ENCODE measurements at regions not wholly inside any gene's neighbourhood (a gene's known extent, or its start where the extent isn't known, plus 50 kb on each side); places are given as distances from the start of the nearest gene placed in this dataset.

DNA sequence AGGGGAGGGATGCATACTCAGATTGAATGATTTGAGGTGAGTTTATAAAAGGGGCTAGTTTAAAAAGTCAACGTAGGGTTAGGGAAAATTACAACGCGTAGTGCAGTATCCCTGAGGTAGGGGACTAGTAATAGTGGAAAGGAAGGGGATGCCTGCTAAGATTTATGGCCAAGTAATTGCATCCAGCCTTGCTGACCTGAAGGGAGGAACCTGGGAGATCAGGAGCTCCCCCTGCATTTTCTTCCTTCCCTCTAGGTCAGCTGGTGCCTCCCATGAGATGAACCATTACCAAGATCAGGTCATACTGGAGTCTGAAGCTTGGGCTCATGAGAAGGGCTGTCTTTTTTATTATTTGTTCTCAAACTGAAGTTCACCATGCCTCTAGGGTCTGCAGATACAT is 606.6 kb downstream of the TMEM114 start:
- TF ChIP-seq POLR2A (IDR thresholded peaks at IDR 0.05; ENCODE audit: control extremely low read depth in 1 of 2, low read depth in 2 of 2, low read length in 2 of 2) (no peak), CREB1 (IDR thresholded peaks at IDR 0.05) (no peak), SUZ12 (IDR thresholded peaks at IDR 0.05; ENCODE audit: low read length) (no peak)
- TF ChIP-seq, protein P1, sequence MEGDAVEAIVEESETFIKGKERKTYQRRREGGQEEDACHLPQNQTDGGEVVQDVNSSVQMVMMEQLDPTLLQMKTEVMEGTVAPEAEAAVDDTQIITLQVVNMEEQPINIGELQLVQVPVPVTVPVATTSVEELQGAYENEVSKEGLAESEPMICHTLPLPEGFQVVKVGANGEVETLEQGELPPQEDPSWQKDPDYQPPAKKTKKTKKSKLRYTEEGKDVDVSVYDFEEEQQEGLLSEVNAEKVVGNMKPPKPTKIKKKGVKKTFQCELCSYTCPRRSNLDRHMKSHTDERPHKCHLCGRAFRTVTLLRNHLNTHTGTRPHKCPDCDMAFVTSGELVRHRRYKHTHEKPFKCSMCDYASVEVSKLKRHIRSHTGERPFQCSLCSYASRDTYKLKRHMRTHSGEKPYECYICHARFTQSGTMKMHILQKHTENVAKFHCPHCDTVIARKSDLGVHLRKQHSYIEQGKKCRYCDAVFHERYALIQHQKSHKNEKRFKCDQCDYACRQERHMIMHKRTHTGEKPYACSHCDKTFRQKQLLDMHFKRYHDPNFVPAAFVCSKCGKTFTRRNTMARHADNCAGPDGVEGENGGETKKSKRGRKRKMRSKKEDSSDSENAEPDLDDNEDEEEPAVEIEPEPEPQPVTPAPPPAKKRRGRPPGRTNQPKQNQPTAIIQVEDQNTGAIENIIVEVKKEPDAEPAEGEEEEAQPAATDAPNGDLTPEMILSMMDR (IDR thresholded peaks at IDR 0.05; ENCODE audit: control extremely low read depth in 1 of 3, insufficient read depth in 1 of 3, low read depth in 1 of 3, low read length in 3 of 3), result no peak
